PC-9 (cell line): ENCODE measurements at regions not wholly inside any gene's neighbourhood (a gene's known extent, or its start where the extent isn't known, plus 50 kb on each side); places are given as distances from the start of the nearest gene placed in this dataset.

Source experiments
- EZH2 ChIP-seq: fragments of 200-600 bp; sonication (generic); IDR thresholded peaks from 2 replicates; pipeline ENCODE4 v1.8.0; 2017; ENCODE audit warnings: antibody characterized with exemption, low read depth
- TF ChIP-seq, protein P1 (sequence below): fragments of 200-600 bp; sonication (generic); conservative IDR thresholded peaks from 2 replicates; pipeline ENCODE4 v1.6.1; 2017; ENCODE audit warnings: mixed run types, antibody characterized with exemption, mild to moderate bottlenecking, moderate library complexity

GRCh38 chrX:113136836-113137235, 296.2 kb upstream of the AMOT start:
- TF ChIP-seq, protein P1, sequence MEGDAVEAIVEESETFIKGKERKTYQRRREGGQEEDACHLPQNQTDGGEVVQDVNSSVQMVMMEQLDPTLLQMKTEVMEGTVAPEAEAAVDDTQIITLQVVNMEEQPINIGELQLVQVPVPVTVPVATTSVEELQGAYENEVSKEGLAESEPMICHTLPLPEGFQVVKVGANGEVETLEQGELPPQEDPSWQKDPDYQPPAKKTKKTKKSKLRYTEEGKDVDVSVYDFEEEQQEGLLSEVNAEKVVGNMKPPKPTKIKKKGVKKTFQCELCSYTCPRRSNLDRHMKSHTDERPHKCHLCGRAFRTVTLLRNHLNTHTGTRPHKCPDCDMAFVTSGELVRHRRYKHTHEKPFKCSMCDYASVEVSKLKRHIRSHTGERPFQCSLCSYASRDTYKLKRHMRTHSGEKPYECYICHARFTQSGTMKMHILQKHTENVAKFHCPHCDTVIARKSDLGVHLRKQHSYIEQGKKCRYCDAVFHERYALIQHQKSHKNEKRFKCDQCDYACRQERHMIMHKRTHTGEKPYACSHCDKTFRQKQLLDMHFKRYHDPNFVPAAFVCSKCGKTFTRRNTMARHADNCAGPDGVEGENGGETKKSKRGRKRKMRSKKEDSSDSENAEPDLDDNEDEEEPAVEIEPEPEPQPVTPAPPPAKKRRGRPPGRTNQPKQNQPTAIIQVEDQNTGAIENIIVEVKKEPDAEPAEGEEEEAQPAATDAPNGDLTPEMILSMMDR = no peak
- no peak for TF ChIP-seq EZH2
